HG02884 (cell line): ENCODE measurements at regions not wholly inside any gene's neighbourhood (a gene's known extent, or its start where the extent isn't known, plus 50 kb on each side); places are given as distances from the start of the nearest gene placed in this dataset.

ENCODE experiments used
- ATAC-seq: cut with Tn5 transposase; IDR thresholded peaks from one replicate; pipeline ENCODE4 v1.9.1; 2021; ENCODE audit warnings: mild to moderate bottlenecking, moderate library complexity; ENCODE audit not compliant: unreplicated experiment

GRCh38 chr4:30930276-30930675, 210.1 kb downstream of the PCDH7 start:
- no peak for ATAC-seq

GRCh38 chr4:30932581-30932980, 212.4 kb downstream of the PCDH7 start:
- ATAC-seq: no peak

- no peak for ATAC-seq
Measured at GRCh38 chr4:30939069-30939468, 218.9 kb downstream of the PCDH7 start.

GRCh38 chr4:30939684-30940083, 219.5 kb downstream of the PCDH7 start:
- ATAC-seq: no peak

- ATAC-seq: no peak
Measured at GRCh38 chr4:30941641-30942040, 221.5 kb downstream of the PCDH7 start.

- no peak for ATAC-seq
Measured at GRCh38 chr4:30943356-30943755, 223.2 kb downstream of the PCDH7 start.

GRCh38 chr4:30945586-30945985, 225.4 kb downstream of the PCDH7 start:
- ATAC-seq: no peak

GRCh38 chr4:30946288-30946687, 226.1 kb downstream of the PCDH7 start:
- no peak for ATAC-seq

GRCh38 chr4:30948653-30949052, 228.5 kb downstream of the PCDH7 start:
- ATAC-seq: no peak

GRCh38 chr4:30950737-30951136, 230.6 kb downstream of the PCDH7 start:
- no peak for ATAC-seq

- ATAC-seq: no peak
Measured at GRCh38 chr4:30952526-30953219, 232.5 kb downstream of the PCDH7 start.

GRCh38 chr4:30953799-30954198, 233.6 kb downstream of the PCDH7 start:
- no peak for ATAC-seq

- ATAC-seq: no peak
Measured at GRCh38 chr4:30956916-30957315, 236.7 kb downstream of the PCDH7 start.

GRCh38 chr4:30957706-30958105, 237.5 kb downstream of the PCDH7 start:
- ATAC-seq: no peak

GRCh38 chr4:30959781-30960485, 239.8 kb downstream of the PCDH7 start:
- ATAC-seq: no peak

GRCh38 chr4:30962939-30963338, 242.8 kb downstream of the PCDH7 start:
- no peak for ATAC-seq

GRCh38 chr4:30968926-30969325, 248.8 kb downstream of the PCDH7 start:
- no peak for ATAC-seq

GRCh38 chr4:30972542-30972941, 252.4 kb downstream of the PCDH7 start:
- no peak for ATAC-seq

GRCh38 chr4:30973993-30974392, 253.8 kb downstream of the PCDH7 start:
- no peak for ATAC-seq

- no peak for ATAC-seq
Measured at GRCh38 chr4:30979402-30979801, 259.2 kb downstream of the PCDH7 start.

GRCh38 chr4:30989508-30989907, 269.3 kb downstream of the PCDH7 start:
- no peak for ATAC-seq

- ATAC-seq: no peak
Measured at GRCh38 chr4:30996841-30997240, 276.7 kb downstream of the PCDH7 start.

GRCh38 chr4:31005037-31005436, 284.9 kb downstream of the PCDH7 start:
- ATAC-seq: no peak
